ENCODE measurements at regions not wholly inside any gene's neighbourhood (a gene's known extent, or its start where the extent isn't known, plus 50 kb on each side); places are given as distances from the start of the nearest gene placed in this dataset.

DNA sequence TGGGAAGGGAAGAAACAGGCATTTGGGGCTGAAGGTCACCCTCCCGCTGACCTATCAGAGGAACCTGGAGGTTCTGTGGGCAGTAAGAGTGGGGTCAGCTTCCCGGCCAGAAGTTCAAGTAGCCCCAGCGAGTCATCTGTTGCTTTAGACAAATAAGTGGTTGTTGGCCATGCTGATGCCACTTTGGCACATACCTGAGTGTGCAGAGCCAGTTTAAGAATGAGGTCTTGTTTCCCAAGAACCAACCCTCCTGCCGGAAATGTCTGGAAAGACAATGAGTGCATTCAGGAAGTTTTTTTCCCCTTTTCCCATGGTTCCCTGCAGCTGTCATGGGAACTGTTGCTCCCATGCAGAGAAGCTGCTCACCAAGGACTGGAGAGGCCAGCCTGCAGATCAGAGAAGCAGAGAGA, 166.7 kb downstream of the ZNF621 start:
- Histone ChIP-seq H3K36me3 (ENCODE audit: control insufficient read depth, insufficient read depth, low read length) (no peaks in the 10 kb centered on the region), H3K9ac (ENCODE audit: insufficient read depth in 1 of 2, low read depth in 2 of 2, low read length in 2 of 2) (no peak overlapping the region), H3K9me3 (replicated peaks; ENCODE audit: control insufficient read depth, insufficient read depth, low read depth, low read length) (no peaks in the 10 kb centered on the region), H2AFZ (ENCODE audit: low read depth, low read length) (no peak overlapping the region), H3K9me1 (ENCODE audit: control insufficient read depth, insufficient read depth, low read length) (no peaks in the 10 kb centered on the region), H3K79me2 (ENCODE audit: control insufficient read depth, insufficient read depth, low read length) (no peaks in the 10 kb centered on the region), H3K27me3 (ENCODE audit: control insufficient read depth in 2 of 2, insufficient read depth in 2 of 2, low read length in 2 of 2) (peaks cover 5 to 16% of the 10 kb centered on the region in 2 experiments; a peak in 4 of 5 replicates), H4K20me1 (replicated peaks; ENCODE audit: control insufficient read depth, insufficient read depth, low read length) (no peaks in the 10 kb centered on the region), H3K4me2 (ENCODE audit: insufficient read depth, low read length) (no peak overlapping the region), H3K4me3 (no peak overlapping the region), H3K4me1 (replicated peaks in 1 of 2; ENCODE audit: control insufficient read depth in 2 of 2, insufficient read depth in 2 of 2, low read length in 2 of 2) (no peaks in the 10 kb centered on the region), H3K27ac (ENCODE audit: extremely low read depth, low read depth, low read length) (no peak overlapping the region)
- no peak for TF ChIP-seq DIDO1 (tag; IDR thresholded peaks at IDR 0.05; ENCODE audit: low read depth)
- no peak for TF ChIP-seq U2AF1 (optimal IDR thresholded peaks at IDR 0.05; ENCODE audit: low read depth, low read length)
- TF ChIP-seq, protein P1, sequence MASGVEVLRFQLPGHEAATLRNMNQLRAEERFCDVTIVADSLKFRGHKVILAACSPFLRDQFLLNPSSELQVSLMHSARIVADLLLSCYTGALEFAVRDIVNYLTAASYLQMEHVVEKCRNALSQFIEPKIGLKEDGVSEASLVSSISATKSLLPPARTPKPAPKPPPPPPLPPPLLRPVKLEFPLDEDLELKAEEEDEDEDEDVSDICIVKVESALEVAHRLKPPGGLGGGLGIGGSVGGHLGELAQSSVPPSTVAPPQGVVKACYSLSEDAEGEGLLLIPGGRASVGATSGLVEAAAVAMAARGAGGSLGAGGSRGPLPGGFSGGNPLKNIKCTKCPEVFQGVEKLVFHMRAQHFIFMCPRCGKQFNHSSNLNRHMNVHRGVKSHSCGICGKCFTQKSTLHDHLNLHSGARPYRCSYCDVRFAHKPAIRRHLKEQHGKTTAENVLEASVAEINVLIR (CRISPR knock-in tag; IDR thresholded peaks at IDR 0.05), result no peak
- no peak for TF ChIP-seq ZNF766 (CRISPR knock-in tag; conservative IDR thresholded peaks at IDR 0.05)
- TF ChIP-seq MAFF (IDR thresholded peaks at IDR 0.05; ENCODE audit: low read length), result no peak
- TF ChIP-seq HNRNPUL1 (IDR thresholded peaks at IDR 0.05; ENCODE audit: low read length), result no peak
- TF ChIP-seq CTBP1 (IDR thresholded peaks at IDR 0.05; ENCODE audit: borderline replicate concordance), result no peak
- TF ChIP-seq, protein P2, sequence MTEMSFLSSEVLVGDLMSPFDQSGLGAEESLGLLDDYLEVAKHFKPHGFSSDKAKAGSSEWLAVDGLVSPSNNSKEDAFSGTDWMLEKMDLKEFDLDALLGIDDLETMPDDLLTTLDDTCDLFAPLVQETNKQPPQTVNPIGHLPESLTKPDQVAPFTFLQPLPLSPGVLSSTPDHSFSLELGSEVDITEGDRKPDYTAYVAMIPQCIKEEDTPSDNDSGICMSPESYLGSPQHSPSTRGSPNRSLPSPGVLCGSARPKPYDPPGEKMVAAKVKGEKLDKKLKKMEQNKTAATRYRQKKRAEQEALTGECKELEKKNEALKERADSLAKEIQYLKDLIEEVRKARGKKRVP (CRISPR knock-in tag; IDR thresholded peaks at IDR 0.05), result no peak
- TF ChIP-seq, protein P3, sequence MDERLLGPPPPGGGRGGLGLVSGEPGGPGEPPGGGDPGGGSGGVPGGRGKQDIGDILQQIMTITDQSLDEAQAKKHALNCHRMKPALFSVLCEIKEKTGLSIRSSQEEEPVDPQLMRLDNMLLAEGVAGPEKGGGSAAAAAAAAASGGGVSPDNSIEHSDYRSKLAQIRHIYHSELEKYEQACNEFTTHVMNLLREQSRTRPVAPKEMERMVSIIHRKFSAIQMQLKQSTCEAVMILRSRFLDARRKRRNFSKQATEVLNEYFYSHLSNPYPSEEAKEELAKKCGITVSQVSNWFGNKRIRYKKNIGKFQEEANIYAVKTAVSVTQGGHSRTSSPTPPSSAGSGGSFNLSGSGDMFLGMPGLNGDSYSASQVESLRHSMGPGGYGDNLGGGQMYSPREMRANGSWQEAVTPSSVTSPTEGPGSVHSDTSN (CRISPR knock-in tag; IDR thresholded peaks at IDR 0.05; ENCODE audit: low read depth), result no peak
- TF ChIP-seq, protein P3 (tag; conservative IDR thresholded peaks at IDR 0.05; ENCODE audit: low read depth), result no peak
- no peak for TF ChIP-seq HNRNPK (IDR thresholded peaks at IDR 0.05; ENCODE audit: low read depth, low read length, poor library complexity, severe bottlenecking)
- no peak for TF ChIP-seq NR4A1 (CRISPR knock-in tag; IDR thresholded peaks at IDR 0.05)
- TF ChIP-seq NR4A1 (tag; IDR thresholded peaks at IDR 0.05), result no peak
- TF ChIP-seq MAFG (tag; conservative IDR thresholded peaks at IDR 0.05), result no peak
- TF ChIP-seq KLF16 (IDR thresholded peaks at IDR 0.05), result no peak
- no peak for TF ChIP-seq MYBL2 (IDR thresholded peaks at IDR 0.05; ENCODE audit: low read depth)
- no peak for TF ChIP-seq MYBL2 (CRISPR knock-in tag; IDR thresholded peaks at IDR 0.05; ENCODE audit: borderline replicate concordance)
- intact Hi-C loops (cut with micrococcal nuclease) (no loop called here), in situ Hi-C loops (cut with MboI) (no loop called here)
- CTCF ChIA-PET (ENCODE audit: low intra/inter-chr PET ratio), result no interaction called here
- 0% methylated on average over 4 of the region's 4 CpGs for WGBS (ENCODE audit: insufficient coverage, low coverage, missing lambda C conversion rate)
- ATAC-seq, result no peak
- BruUV-seq (replicated peaks), result no TSS peak
- POLR2A ChIA-PET, result no interaction called here
- no peak for DNase-seq (ENCODE audit: extremely low read depth in 1 of 4, low spot score in 3 of 4)
- FAIRE-seq, result no peak
